Fibroblast of the aortic adventitia (primary cell): ENCODE measurements at regions not wholly inside any gene's neighbourhood (a gene's known extent, or its start where the extent isn't known, plus 50 kb on each side); places are given as distances from the start of the nearest gene placed in this dataset.

Source experiments
- DNase-seq: peaks from one replicate; pipeline ENCODE4 v3.0.0-alpha.2; 2010; ENCODE audit warnings: low read depth
- H3K4me3 ChIP-seq: 2 replicates; pipeline ENCODE4 v1.5.1; 2011; ENCODE audit warnings: low read depth, mild to moderate bottlenecking, control low read depth, low read length, moderate library complexity
- CTCF ChIP-seq: IDR thresholded peaks from 2 replicates; pipeline ENCODE4 v1.5.1; 2011; ENCODE audit warnings: mild to moderate bottlenecking, low read length, control low read depth, inconsistent platforms; ENCODE audit not compliant: insufficient read depth

GRCh38 chr2:226559536-226559935, 240.1 kb downstream of the IRS1 start:
- DNase-seq, result no peak
- H3K4me3 ChIP-seq, result no peak overlapping the region

GRCh38 chr2:226558418-226558817, 241.2 kb downstream of the IRS1 start:
- no peak for DNase-seq
- H3K4me3 ChIP-seq, result no peak overlapping the region
- no peak for TF ChIP-seq CTCF

More at GRCh38 chr2:226559536-226559935, 240.1 kb downstream of the IRS1 start:
- no peak for TF ChIP-seq CTCF

GRCh38 chr2:226556050-226556449, 243.6 kb downstream of the IRS1 start:
- no peak for DNase-seq
- H3K4me3 ChIP-seq, result no peak overlapping the region
- TF ChIP-seq CTCF, result no peak

GRCh38 chr2:226554701-226555100, 244.9 kb downstream of the IRS1 start:
- peak; percentile 13 for DNase-seq

GRCh38 chr2:226553333-226553732, 246.3 kb downstream of the IRS1 start:
- no peak for DNase-seq
- no peak overlapping the region for H3K4me3 ChIP-seq
- TF ChIP-seq CTCF, result no peak

More at GRCh38 chr2:226554701-226555100, 244.9 kb downstream of the IRS1 start:
- TF ChIP-seq CTCF, result no peak
- H3K4me3 ChIP-seq, result no peak overlapping the region

GRCh38 chr2:226552571-226553285, 246.9 kb downstream of the IRS1 start:
- no peak for DNase-seq
- no peak overlapping the region for H3K4me3 ChIP-seq
- no peak for TF ChIP-seq CTCF
